ENCODE measurements at regions not wholly inside any gene's neighbourhood (a gene's known extent, or its start where the extent isn't known, plus 50 kb on each side); places are given as distances from the start of the nearest gene placed in this dataset.

GRCh38 chr5:166898166-166898565 is 1393.3 kb upstream of the WWC1 start:
- TF ChIP-seq CTCF (IDR thresholded peaks at IDR 0.05; ENCODE audit: poor library complexity, severe bottlenecking), result no peak
- TF ChIP-seq EZH2 (IDR thresholded peaks at IDR 0.05; ENCODE audit: borderline replicate concordance, insufficient read depth, low read length, poor library complexity, severe bottlenecking), result no peak
